ENCODE measurements at regions not wholly inside any gene's neighbourhood (a gene's known extent, or its start where the extent isn't known, plus 50 kb on each side); places are given as distances from the start of the nearest gene placed in this dataset.

DNA sequence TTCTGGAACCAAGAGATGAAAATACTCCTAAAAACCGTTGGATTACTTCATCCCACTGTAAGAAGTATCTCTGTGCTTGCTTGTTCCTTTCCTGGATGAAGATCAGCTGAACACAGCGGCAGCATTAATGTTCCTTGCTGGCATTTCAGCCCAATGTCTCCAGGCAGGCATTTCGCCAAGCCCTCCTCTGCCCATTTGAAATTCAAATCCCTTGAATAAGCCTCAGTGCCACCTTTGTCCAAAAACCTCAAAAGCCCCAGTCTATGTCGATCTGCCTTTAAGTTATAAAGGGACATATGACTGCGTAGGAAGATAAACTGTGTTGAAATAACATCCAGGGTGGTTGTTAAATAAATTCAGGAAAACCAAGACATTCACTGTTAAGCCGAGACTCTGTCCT, 156.8 kb upstream of the PDZRN3 start:
- no peak for TF ChIP-seq CTCF (conservative IDR thresholded peaks at IDR 0.05 in 1 of 2, IDR thresholded peaks at IDR 0.05 in 1 of 2; ENCODE audit: extremely low read depth in 1 of 2, insufficient read depth in 1 of 2, low read depth in 1 of 2, low read length in 2 of 2)
- TF ChIP-seq EZH2 (IDR thresholded peaks at IDR 0.05; ENCODE audit: borderline replicate concordance, low read length): no peak
